Stimulated activated CD4-positive, alpha-beta T cell treated with anti-CD3 and anti-CD28 coated beads, Interleukin-2, amount 100 ng/mL, for 48 hours (primary cell): ENCODE measurements at regions not wholly inside any gene's neighbourhood (a gene's known extent, or its start where the extent isn't known, plus 50 kb on each side); places are given as distances from the start of the nearest gene placed in this dataset.
"Not testable (repeated sequence)": the region's sequence is repeated elsewhere in the genome, so short reads cannot be mapped to it uniquely, and the experiment has no call there.

Source experiments
- DNase-seq, 2 donors: peaks; one replicate each; pipeline ENCODE4 v3.0.0-alpha.2; 2020

- no peak for DNase-seq
Measured at GRCh38 chr2:194566907-194567660, 1089.9 kb upstream of the SLC39A10 start.

GRCh38 chr2:194564422-194564821 is 1092.6 kb upstream of the SLC39A10 start:
- no peak for DNase-seq

GRCh38 chr2:194562329-194562728 is 1094.7 kb upstream of the SLC39A10 start:
- DNase-seq = no peak

- no peak for DNase-seq
Measured at GRCh38 chr2:194559964-194560363, 1097.1 kb upstream of the SLC39A10 start.

- DNase-seq = no peak
Measured at GRCh38 chr2:194559523-194559922, 1097.5 kb upstream of the SLC39A10 start.

GRCh38 chr2:194557993-194558392 is 1099.0 kb upstream of the SLC39A10 start:
- no peak for DNase-seq

- no peak for DNase-seq
Measured at GRCh38 chr2:194556629-194557028, 1100.4 kb upstream of the SLC39A10 start.

GRCh38 chr2:194553980-194554379 is 1103.0 kb upstream of the SLC39A10 start:
- DNase-seq = no peak

GRCh38 chr2:194550702-194551101 is 1106.3 kb upstream of the SLC39A10 start:
- DNase-seq = no peak

- no peak for DNase-seq
Measured at GRCh38 chr2:194549387-194549786, 1107.6 kb upstream of the SLC39A10 start.

- no peak for DNase-seq
Measured at GRCh38 chr2:194545978-194546377, 1111.0 kb upstream of the SLC39A10 start.

- no peak for DNase-seq
Measured at GRCh38 chr2:194539425-194539824, 1117.6 kb upstream of the SLC39A10 start.

GRCh38 chr2:194526121-194526520 is 1130.9 kb upstream of the SLC39A10 start:
- no peak for DNase-seq

- DNase-seq = no peak
Measured at GRCh38 chr2:194514281-194514680, 1142.7 kb upstream of the SLC39A10 start.

GRCh38 chr2:194511070-194511469 is 1146.0 kb upstream of the SLC39A10 start:
- DNase-seq = not testable (repeated sequence)

- DNase-seq = not testable (repeated sequence)
Measured at GRCh38 chr2:194504876-194505275, 1152.2 kb upstream of the SLC39A10 start.

- DNase-seq = no peak
Measured at GRCh38 chr2:194495046-194495445, 1162.0 kb upstream of the SLC39A10 start.

GRCh38 chr2:194494401-194494800 is 1162.6 kb upstream of the SLC39A10 start:
- DNase-seq = no peak

- no peak for DNase-seq
Measured at GRCh38 chr2:194491409-194492115, 1165.5 kb upstream of the SLC39A10 start.

- no peak for DNase-seq
Measured at GRCh38 chr2:194486326-194486725, 1170.7 kb upstream of the SLC39A10 start.

- no peak for DNase-seq
Measured at GRCh38 chr2:194483041-194483440, 1174.0 kb upstream of the SLC39A10 start.

- DNase-seq = no peak
Measured at GRCh38 chr2:194465641-194466040, 1191.4 kb upstream of the SLC39A10 start.

- DNase-seq = no peak
Measured at GRCh38 chr2:194464964-194465638, 1191.9 kb upstream of the SLC39A10 start.

GRCh38 chr2:194462883-194463282 is 1194.1 kb upstream of the SLC39A10 start:
- not testable (repeated sequence) for DNase-seq
